Prostate gland (tissue), 2 donors: ENCODE measurements at regions not wholly inside any gene's neighbourhood (a gene's known extent, or its start where the extent isn't known, plus 50 kb on each side); places are given as distances from the start of the nearest gene placed in this dataset.

Experiments used
- DNase-seq: peaks from one replicate; pipeline ENCODE4 v3.0.0-alpha.2; 2019; ENCODE audit warnings: low spot score
- H3K27ac ChIP-seq, 2 donors: fragments of 200-600 bp; sonication (generic); 2 replicates each; pipeline ENCODE4 v1.5.1; 2017 to 2019
- H3K27me3 ChIP-seq: fragments of 200-600 bp; sonication (generic); replicated peaks from 2 replicates; pipeline ENCODE4 v1.5.1; 2019; ENCODE audit not compliant: insufficient read depth
- H3K36me3 ChIP-seq, 2 donors: fragments of 200-600 bp; sonication (generic); 1 replicate in 1 of 2; 2 replicates in 1 of 2; pipeline versions ENCODE4 v1.5.1 to v1.8.1; 2017 to 2019
- H3K4me1 ChIP-seq: fragments of 200-600 bp; sonication (generic); replicated peaks from 2 replicates; pipeline ENCODE4 v1.5.1; 2019
- H3K4me3 ChIP-seq, 2 donors: fragments of 200-600 bp; sonication (generic); 2 replicates each; pipeline ENCODE4 v1.5.1; 2017 to 2019
- H3K9me3 ChIP-seq: fragments of 200-600 bp; sonication (generic); 2 replicates; pipeline ENCODE4 v1.5.1; 2017
- CTCF ChIP-seq, 4 experiments: fragments of 200-600 bp in 2 of 4; fragments of 450-650 bp in 2 of 4; sonication (generic) in 2 of 4; IDR thresholded peaks; 1 replicate in 3 of 4; 2 replicates in 1 of 4; pipeline ENCODE4 v1.5.1; 2016 to 2019; ENCODE audit warnings: antibody characterized with exemption in 4 of 4, mild to moderate bottlenecking in 2 of 4, moderate library complexity in 2 of 4
- POLR2A ChIP-seq: fragments of 450-650 bp; IDR thresholded peaks from one replicate; pipeline ENCODE4 v1.6.1; 2016; ENCODE audit warnings: antibody characterized with exemption, mild to moderate bottlenecking
- POLR2AphosphoS5 ChIP-seq: sonication (generic); formaldehyde crosslinking; IDR thresholded peaks from one replicate; pipeline ENCODE4 v1.6.1; 2017; ENCODE audit warnings: antibody characterized with exemption
- WGBS: methylation state at CpG from one replicate; pipeline ENCODE4 v1.1.5; 2018; 5-methylcytosine and 5-hydroxymethylcytosine counted together
- intact Hi-C: fragments of 100-400 bp; cut with DNase I; formaldehyde crosslinking; loops from one replicate; pipeline ENCODE4 v1.14.2; 2022

GRCh38 chr4:151530783-151531182 lies 121.8 kb downstream of the FHIP1A start:
- Histone ChIP-seq H3K4me3 (no peak overlapping the region), H3K9me3 (no peaks in the 10 kb centered on the region), H3K4me1 (no peaks in the 10 kb centered on the region), H3K36me3 (no peaks in the 10 kb centered on the region), H3K27ac (no peak overlapping the region), H3K27me3 (no peaks in the 10 kb centered on the region)
- TF ChIP-seq CTCF (IDR thresholded peaks at IDR 0.05) (no peak), POLR2A (no peak), POLR2AphosphoS5 (no peak)
- intact Hi-C loops, result no loop called here
- no peak for DNase-seq
- WGBS, result 75% methylated on average over 1 of the region's 1 CpG

GRCh38 chr4:151532001-151532708 lies 123.2 kb downstream of the FHIP1A start:
- Histone ChIP-seq H3K36me3 (no peaks in the 10 kb centered on the region), H3K27me3 (no peaks in the 10 kb centered on the region), H3K9me3 (no peaks in the 10 kb centered on the region), H3K27ac (no peak overlapping the region), H3K4me3 (no peak overlapping the region), H3K4me1 (no peaks in the 10 kb centered on the region)
- 89% methylated on average over 6 of the region's 6 CpGs for WGBS
- intact Hi-C loops, result no loop called here
- TF ChIP-seq CTCF (IDR thresholded peaks at IDR 0.05) (no peak), POLR2AphosphoS5 (no peak), POLR2A (no peak)
- DNase-seq, result no peak

GRCh38 chr4:151534195-151534594 lies 125.2 kb downstream of the FHIP1A start:
- H3K27me3 ChIP-seq, result no peaks in the 10 kb centered on the region
- no peak for DNase-seq
- no peak overlapping the region for H3K27ac ChIP-seq
- no peaks in the 10 kb centered on the region for H3K4me1 ChIP-seq
- TF ChIP-seq POLR2A, result no peak
- no peak for TF ChIP-seq CTCF (IDR thresholded peaks at IDR 0.05)
- no peak for TF ChIP-seq POLR2AphosphoS5
- H3K4me3 ChIP-seq, result no peak overlapping the region
- no peaks in the 10 kb centered on the region for H3K9me3 ChIP-seq
- H3K36me3 ChIP-seq, result no peaks in the 10 kb centered on the region
- intact Hi-C loops, result no loop called here
- WGBS, result 75% methylated on average over 1 of the region's 1 CpG

DNA sequence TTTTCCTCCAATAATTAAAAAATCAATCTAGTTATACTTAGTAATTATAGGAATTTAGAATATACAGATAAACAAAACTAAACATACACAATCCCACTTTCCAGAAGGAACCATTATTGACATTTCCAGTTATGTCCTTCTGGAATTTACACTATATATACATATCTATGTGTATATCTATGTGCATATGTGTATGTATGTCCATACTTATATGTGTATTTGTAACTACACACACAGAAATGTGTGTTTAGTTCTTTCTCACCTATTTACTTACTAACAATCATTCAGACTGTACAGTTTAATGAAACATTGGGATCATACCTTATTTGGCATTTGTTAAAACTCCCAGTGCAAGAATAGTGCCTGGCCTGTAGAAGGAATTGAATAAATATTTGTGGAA lies 126.4 kb downstream of the FHIP1A start:
- Histone ChIP-seq H3K36me3 (no peaks in the 10 kb centered on the region), H3K9me3 (no peaks in the 10 kb centered on the region), H3K27ac (peak overlapping the region in 1 of 2 donors; percentile 42), H3K27me3 (no peaks in the 10 kb centered on the region), H3K4me1 (no peaks in the 10 kb centered on the region), H3K4me3 (no peak overlapping the region)
- intact Hi-C loops, result no loop called here
- DNase-seq, result no peak
- no peak for TF ChIP-seq POLR2AphosphoS5
- no peak for TF ChIP-seq CTCF (IDR thresholded peaks at IDR 0.05)
- TF ChIP-seq POLR2A, result no peak

- TF ChIP-seq POLR2AphosphoS5, result no peak
- intact Hi-C loops, result no loop called here
- H3K27ac ChIP-seq, result no peak overlapping the region
- no peak overlapping the region for H3K4me3 ChIP-seq
- H3K27me3 ChIP-seq, result no peaks in the 10 kb centered on the region
- H3K36me3 ChIP-seq, result no peaks in the 10 kb centered on the region
- no peak for DNase-seq
- peaks cover 11% of the 10 kb centered on the region for H3K4me1 ChIP-seq
- no peaks in the 10 kb centered on the region for H3K9me3 ChIP-seq
Measured at GRCh38 chr4:151537687-151538086, 128.7 kb downstream of the FHIP1A start.
